ENCODE measurements at regions not wholly inside any gene's neighbourhood (a gene's known extent, or its start where the extent isn't known, plus 50 kb on each side); places are given as distances from the start of the nearest gene placed in this dataset.

GRCh38 chr1:113320972-113321680 lies 69.2 kb upstream of the MAGI3 start:
- DNase-seq (ENCODE audit: low read depth in 1 of 2, low spot score in 2 of 2) (no peak), FAIRE-seq (no peak)
- no peak overlapping the region for H2BK15ac ChIP-seq (ENCODE audit: low read length)
- H2BK12ac ChIP-seq (ENCODE audit: low read depth, low read length) = no peak overlapping the region
- no peak overlapping the region for H4K5ac ChIP-seq (ENCODE audit: insufficient read length, low read depth, low read length)
- H3K56ac ChIP-seq (replicated peaks; ENCODE audit: insufficient read length, low read depth, low read length) = no peak overlapping the region
- 73% methylated on average over 3 of the region's 3 CpGs; no CpG with 5 or more reads in 1 of the 2 experiments for WGBS, 2 experiments (ENCODE audit: extremely low coverage in 1 of 2, insufficient coverage in 1 of 2, insufficient read length in 1 of 2, insufficient replicate concordance in 2 of 2, low coverage in 1 of 2, low lambda C conversion rate in 2 of 2, missing lambda C conversion rate in 1 of 2)
- H3K4me2 ChIP-seq (ENCODE audit: insufficient read depth in 1 of 2, low read depth in 2 of 2, low read length in 2 of 2) = no peak overlapping the region
- TF ChIP-seq POLR2A (IDR thresholded peaks at IDR 0.05; ENCODE audit: control extremely low read depth in 1 of 2, low read depth in 2 of 2, low read length in 2 of 2) = no peak
- TF ChIP-seq EZH2 (IDR thresholded peaks at IDR 0.05; ENCODE audit: low read depth, low read length, severe bottlenecking) = no peak
- TF ChIP-seq RAD21 (IDR thresholded peaks at IDR 0.05 in 1 of 2, conservative IDR thresholded peaks at IDR 0.05 in 1 of 2; ENCODE audit: low read depth in 2 of 2, low read length in 2 of 2) = no peak
- peak overlapping the region; percentile 18; the same call in 1 of the 2 replicates for H2AFZ ChIP-seq (ENCODE audit: low read length)
- H4K91ac ChIP-seq (replicated peaks; ENCODE audit: insufficient read length, low read length) = no peak overlapping the region
- no peaks in the 10 kb centered on the region for H3K23me2 ChIP-seq (ENCODE audit: low read depth, low read length)
- H3K14ac ChIP-seq (ENCODE audit: insufficient read length) = no peak overlapping the region
- no peak overlapping the region for H2BK5ac ChIP-seq (ENCODE audit: low read depth, low read length)
- H3K4ac ChIP-seq (replicated peaks; ENCODE audit: insufficient read length, low read depth, low read length) = no peak overlapping the region
- no peak overlapping the region for H3K18ac ChIP-seq (ENCODE audit: extremely low read depth, low read length)
- no peaks in the 10 kb centered on the region for H4K20me1 ChIP-seq (replicated peaks in 1 of 2; ENCODE audit: control insufficient read depth in 1 of 2, insufficient read depth in 2 of 2, low read length in 2 of 2)
- no peak overlapping the region for H3K27ac ChIP-seq (ENCODE audit: low read depth, low read length)
- no peaks in the 10 kb centered on the region for H3K27me3 ChIP-seq (replicated peaks in 1 of 4; ENCODE audit: control insufficient read depth in 3 of 4, extremely low read depth in 1 of 4, insufficient read depth in 3 of 4, low read length in 3 of 4)
- ChIA-PET CTCF (ENCODE audit: partially characterized antibody) (interaction anchor here (1.0 to 1.5 kb wide), 2 partner anchors 19 to 102 kb away, joined by 4 read pairs; no protein-coding TSS in a partner anchor), POLR2A (ENCODE audit: partially characterized antibody) (no interaction called here)
- H4K8ac ChIP-seq (ENCODE audit: extremely low read depth, insufficient read depth, low read length) = no peak overlapping the region
- H3K9me3 ChIP-seq (ENCODE audit: insufficient read depth in 2 of 2, low read depth in 1 of 2, low read length in 1 of 2) = no peaks in the 10 kb centered on the region
- no peaks in the 10 kb centered on the region for H3K4me1 ChIP-seq (replicated peaks in 1 of 4; ENCODE audit: control insufficient read depth in 3 of 4, insufficient read depth in 4 of 4, low read length in 3 of 4)
- H2AK5ac ChIP-seq (ENCODE audit: low read depth, low read length) = no peak overlapping the region
- H2BK20ac ChIP-seq (ENCODE audit: low read length) = no peak overlapping the region
- H2BK120ac ChIP-seq (replicated peaks; ENCODE audit: low read depth, low read length) = no peak overlapping the region
- no peak overlapping the region for H3K9ac ChIP-seq (replicated peaks in 1 of 4; ENCODE audit: extremely low read depth in 1 of 4, low read depth in 3 of 4, low read length in 3 of 4)
- H3K4me3 ChIP-seq (ENCODE audit: extremely low read depth in 1 of 4, insufficient read depth in 2 of 4, low read depth in 3 of 4, low read length in 4 of 4) = no peak overlapping the region
- no peaks in the 10 kb centered on the region for H3K79me2 ChIP-seq (ENCODE audit: control insufficient read depth in 1 of 2, insufficient read depth in 2 of 2, low read length in 2 of 2)
- H3K36me3 ChIP-seq (ENCODE audit: control insufficient read depth in 2 of 4, insufficient read depth in 4 of 4, low read length in 3 of 4) = no peaks in the 10 kb centered on the region
- no peak overlapping the region for H3K23ac ChIP-seq (ENCODE audit: insufficient read length)
- H3K79me1 ChIP-seq (ENCODE audit: low read depth, low read length) = no peaks in the 10 kb centered on the region

All from H1 (cell line).